GDM1 (cell line): ENCODE measurements at regions not wholly inside any gene's neighbourhood (a gene's known extent, or its start where the extent isn't known, plus 50 kb on each side); places are given as distances from the start of the nearest gene placed in this dataset.
"Not testable (repeated sequence)": the region's sequence is repeated elsewhere in the genome, so short reads cannot be mapped to it uniquely, and the experiment has no call there.

ENCODE experiments used
- DNase-seq: peaks from one replicate; lab custom pipeline; 2025; lab: John Stamatoyannopoulos, UW

GRCh38 chr18:54433368-54433767 is 75.7 kb downstream of the C18orf54 start:
- DNase-seq: no peak

GRCh38 chr18:54433857-54434256 is 76.2 kb downstream of the C18orf54 start:
- DNase-seq: no peak

GRCh38 chr18:54434453-54434852 is 76.7 kb downstream of the C18orf54 start:
- no peak for DNase-seq

- DNase-seq: no peak
Measured at GRCh38 chr18:54436501-54436900, 78.8 kb downstream of the C18orf54 start.

GRCh38 chr18:54440292-54440691 is 82.6 kb downstream of the C18orf54 start:
- no peak for DNase-seq

- DNase-seq: peak; percentile 9
Measured at GRCh38 chr18:54444319-54444914, 86.7 kb downstream of the C18orf54 start.

- DNase-seq: no peak
Measured at GRCh38 chr18:54453996-54454395, 96.3 kb downstream of the C18orf54 start.

GRCh38 chr18:54465502-54465901 is 107.8 kb downstream of the C18orf54 start:
- no peak for DNase-seq

GRCh38 chr18:54466248-54467005 is 108.7 kb downstream of the C18orf54 start:
- DNase-seq: no peak

GRCh38 chr18:54479365-54479764 is 111.7 kb upstream of the DYNAP start:
- DNase-seq: no peak

GRCh38 chr18:54480616-54481015 is 110.4 kb upstream of the DYNAP start:
- DNase-seq: no peak

- DNase-seq: not testable (repeated sequence)
Measured at GRCh38 chr18:54502451-54502850, 88.6 kb upstream of the DYNAP start.

GRCh38 chr18:54503131-54503894 is 87.7 kb upstream of the DYNAP start:
- no peak for DNase-seq

GRCh38 chr18:54506516-54507261 is 84.4 kb upstream of the DYNAP start:
- no peak for DNase-seq

- DNase-seq: no peak
Measured at GRCh38 chr18:54509793-54510192, 81.3 kb upstream of the DYNAP start.

GRCh38 chr18:54515149-54515548 is 75.9 kb upstream of the DYNAP start:
- DNase-seq: no peak

GRCh38 chr18:54517521-54517920 is 73.5 kb upstream of the DYNAP start:
- no peak for DNase-seq

- DNase-seq: no peak
Measured at GRCh38 chr18:54521846-54522245, 69.2 kb upstream of the DYNAP start.

GRCh38 chr18:54528942-54529376 is 62.1 kb upstream of the DYNAP start:
- DNase-seq: no peak

- DNase-seq: no peak
Measured at GRCh38 chr18:54529444-54529843, 61.6 kb upstream of the DYNAP start.

GRCh38 chr18:54530285-54530684 is 60.8 kb upstream of the DYNAP start:
- DNase-seq: no peak

- no peak for DNase-seq
Measured at GRCh38 chr18:54531402-54532065, 59.5 kb upstream of the DYNAP start.
